PC-9 (cell line): ENCODE measurements at regions not wholly inside any gene's neighbourhood (a gene's known extent, or its start where the extent isn't known, plus 50 kb on each side); places are given as distances from the start of the nearest gene placed in this dataset.

ENCODE experiments used
- EZH2 ChIP-seq: fragments of 200-600 bp; sonication (generic); IDR thresholded peaks from 2 replicates; pipeline ENCODE4 v1.8.0; 2017; ENCODE audit warnings: antibody characterized with exemption, low read depth
- TF ChIP-seq, protein P1 (sequence below): fragments of 200-600 bp; sonication (generic); conservative IDR thresholded peaks from 2 replicates; pipeline ENCODE4 v1.6.1; 2017; ENCODE audit warnings: mixed run types, antibody characterized with exemption, mild to moderate bottlenecking, moderate library complexity

DNA sequence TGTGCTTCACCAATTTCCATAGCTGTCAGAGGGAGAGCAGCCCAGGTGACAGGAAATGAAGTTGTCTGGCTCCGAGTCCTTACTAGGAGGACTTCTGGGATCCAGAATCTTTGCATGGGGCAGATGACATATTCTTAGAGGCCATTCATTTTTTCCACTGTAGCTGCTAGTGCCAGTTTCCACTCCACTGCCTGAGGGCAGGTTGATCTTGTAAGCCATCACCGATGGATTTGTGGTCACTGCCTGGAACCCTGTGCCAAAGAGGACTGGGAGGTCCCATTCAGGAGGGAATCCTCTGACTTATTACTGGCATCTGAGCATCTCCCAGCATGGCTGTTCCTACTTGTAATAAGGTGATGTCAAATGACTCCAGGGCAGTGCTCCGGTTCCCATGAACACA is 144.1 kb upstream of the KCNJ18 start:
- TF ChIP-seq, protein P1, sequence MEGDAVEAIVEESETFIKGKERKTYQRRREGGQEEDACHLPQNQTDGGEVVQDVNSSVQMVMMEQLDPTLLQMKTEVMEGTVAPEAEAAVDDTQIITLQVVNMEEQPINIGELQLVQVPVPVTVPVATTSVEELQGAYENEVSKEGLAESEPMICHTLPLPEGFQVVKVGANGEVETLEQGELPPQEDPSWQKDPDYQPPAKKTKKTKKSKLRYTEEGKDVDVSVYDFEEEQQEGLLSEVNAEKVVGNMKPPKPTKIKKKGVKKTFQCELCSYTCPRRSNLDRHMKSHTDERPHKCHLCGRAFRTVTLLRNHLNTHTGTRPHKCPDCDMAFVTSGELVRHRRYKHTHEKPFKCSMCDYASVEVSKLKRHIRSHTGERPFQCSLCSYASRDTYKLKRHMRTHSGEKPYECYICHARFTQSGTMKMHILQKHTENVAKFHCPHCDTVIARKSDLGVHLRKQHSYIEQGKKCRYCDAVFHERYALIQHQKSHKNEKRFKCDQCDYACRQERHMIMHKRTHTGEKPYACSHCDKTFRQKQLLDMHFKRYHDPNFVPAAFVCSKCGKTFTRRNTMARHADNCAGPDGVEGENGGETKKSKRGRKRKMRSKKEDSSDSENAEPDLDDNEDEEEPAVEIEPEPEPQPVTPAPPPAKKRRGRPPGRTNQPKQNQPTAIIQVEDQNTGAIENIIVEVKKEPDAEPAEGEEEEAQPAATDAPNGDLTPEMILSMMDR = no peak
- TF ChIP-seq EZH2 = no peak
